Pancreas (tissue), 10 donors: ENCODE measurements at regions not wholly inside any gene's neighbourhood (a gene's known extent, or its start where the extent isn't known, plus 50 kb on each side); places are given as distances from the start of the nearest gene placed in this dataset.

ENCODE experiments used
- ATAC-seq, 4 donors: fragments of 200-7000 bp; cut with Tn5 transposase; one replicate each; pipeline versions ENCODE4 v1.8.0 to v1.9.1; 2020; ENCODE audit warnings: mild to moderate bottlenecking in 4 of 4, moderate library complexity in 4 of 4
- DNase-seq, 6 donors: peaks; one replicate each; pipeline ENCODE4 v3.0.0-alpha.2; 2020
- FAIRE-seq: peaks from 2 replicates; lab custom pipeline; 2012; peaks lifted over from hg19 to GRCh38; lab: Jason Lieb, UNC
- H3K27ac ChIP-seq, 4 donors: fragments of 200-600 bp; sonication (generic); 1 replicate in 3 of 4; 2 replicates in 1 of 4; pipeline versions ENCODE4 v1.5.0 to v1.8.0; 2020
- H3K27me3 ChIP-seq, 4 donors: fragments of 200-600 bp; one replicate each; pipeline ENCODE4 v1.8.0; 2021
- H3K36me3 ChIP-seq, 3 donors: fragments of 200-600 bp; sonication (generic) in 1 of 3; one replicate each; pipeline versions ENCODE4 v1.5.0 to v1.8.0; 2020 to 2021
- H3K4me1 ChIP-seq, 3 donors: fragments of 200-600 bp; one replicate each; pipeline ENCODE4 v1.8.0; 2021
- H3K4me3 ChIP-seq, 4 donors: fragments of 200-600 bp; sonication (generic) in 2 of 4; one replicate each; pipeline versions ENCODE4 v1.5.0 to v1.8.0; 2020 to 2021
- H3K9me3 ChIP-seq, 4 donors: fragments of 200-600 bp; one replicate each; pipeline ENCODE4 v1.8.0; 2021
- WGBS, 2 donors: extraction: QIAGEN DNeasy Blood & Tissue Kit; methylation state at CpG; one replicate each; pipeline ENCODE4 v1.1.7; 2013; 5-methylcytosine and 5-hydroxymethylcytosine counted together
- intact Hi-C, 3 donors: fragments of 100-400 bp; cut with DNase I; formaldehyde crosslinking; loops; one replicate each; pipeline versions ENCODE4 v1.11.1 to v1.14.2; 2022
- TF ChIP-seq, protein P1 (sequence below), 4 donors: fragments of 200-600 bp; sonication (generic) in 3 of 4; IDR thresholded peaks; one replicate each; pipeline versions ENCODE4 v1.5.0 to v1.8.0; 2021; ENCODE audit warnings: antibody characterized with exemption in 4 of 4
- donor health status: healthy with polysubstance abuse.
- donor health status: DM: no; HTN: no; CAD: no; lungs with moderate emphysema.
- donor health status: DM: no; HTN: no; CAD: no.
- donor health status: control.
- donor health status: control.
- donor health status: Bipolar disorder and iron deficiency.
- donor health status: DM: yes; HTN: yes; CAD: no.
- donor health status: DM: no; HTN: no; CAD: no.
- donor health status: DM: no; HTN: no; CAD: no.
- donor health status: DM: yes; HTN: yes; CAD: no.

DNA sequence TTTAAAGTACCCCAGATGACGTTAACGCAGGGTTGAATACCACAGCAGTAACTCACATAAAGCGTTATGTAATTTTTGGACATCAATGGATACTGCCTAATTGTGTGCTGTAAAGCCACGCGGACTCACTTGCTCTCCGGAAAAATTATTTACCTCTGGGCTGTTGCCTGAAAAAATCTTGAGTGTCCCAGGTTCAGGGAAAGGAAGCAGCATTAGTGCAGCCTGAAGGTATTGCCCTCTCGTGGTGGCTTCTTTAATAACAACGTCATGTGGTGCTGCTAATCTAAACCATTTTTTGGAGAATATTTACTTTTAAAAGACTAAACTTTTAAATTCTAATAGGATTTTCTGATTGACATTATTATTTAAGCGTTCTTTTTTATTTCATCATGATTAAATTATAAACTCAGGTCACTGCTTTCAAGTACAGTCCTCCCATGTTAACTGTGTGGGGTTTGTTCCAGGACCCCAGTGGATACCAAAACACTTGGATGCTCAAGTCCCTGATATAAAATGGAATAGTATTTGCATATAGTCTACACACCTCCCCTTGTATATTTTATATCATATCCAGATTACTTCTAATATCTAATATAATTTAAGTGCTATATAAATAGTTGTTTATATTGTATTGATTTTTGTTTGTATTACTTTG is 384.8 kb downstream of the FAM133A start:
- H3K36me3 ChIP-seq, result no peaks in the 10 kb centered on the region
- DNase-seq, result peak in 2 of 6 donors; percentile 3 to 44
- H3K9me3 ChIP-seq, result no peaks in the 10 kb centered on the region
- WGBS, 2 donors, result 8 to 14% methylated on average over 9 of the region's 9 CpGs
- peak; percentile 61 to 89 (median 84) for ATAC-seq
- H3K4me1 ChIP-seq, result no peaks in the 10 kb centered on the region
- FAIRE-seq, result peak; percentile 83
- intact Hi-C loops, result no loop called here
- H3K4me3 ChIP-seq, result no peak overlapping the region
- H3K27me3 ChIP-seq, result peaks cover 0 to 7% (median 0%) of the 10 kb centered on the region in 4 donors
- no peak overlapping the region for H3K27ac ChIP-seq
- TF ChIP-seq, protein P1, sequence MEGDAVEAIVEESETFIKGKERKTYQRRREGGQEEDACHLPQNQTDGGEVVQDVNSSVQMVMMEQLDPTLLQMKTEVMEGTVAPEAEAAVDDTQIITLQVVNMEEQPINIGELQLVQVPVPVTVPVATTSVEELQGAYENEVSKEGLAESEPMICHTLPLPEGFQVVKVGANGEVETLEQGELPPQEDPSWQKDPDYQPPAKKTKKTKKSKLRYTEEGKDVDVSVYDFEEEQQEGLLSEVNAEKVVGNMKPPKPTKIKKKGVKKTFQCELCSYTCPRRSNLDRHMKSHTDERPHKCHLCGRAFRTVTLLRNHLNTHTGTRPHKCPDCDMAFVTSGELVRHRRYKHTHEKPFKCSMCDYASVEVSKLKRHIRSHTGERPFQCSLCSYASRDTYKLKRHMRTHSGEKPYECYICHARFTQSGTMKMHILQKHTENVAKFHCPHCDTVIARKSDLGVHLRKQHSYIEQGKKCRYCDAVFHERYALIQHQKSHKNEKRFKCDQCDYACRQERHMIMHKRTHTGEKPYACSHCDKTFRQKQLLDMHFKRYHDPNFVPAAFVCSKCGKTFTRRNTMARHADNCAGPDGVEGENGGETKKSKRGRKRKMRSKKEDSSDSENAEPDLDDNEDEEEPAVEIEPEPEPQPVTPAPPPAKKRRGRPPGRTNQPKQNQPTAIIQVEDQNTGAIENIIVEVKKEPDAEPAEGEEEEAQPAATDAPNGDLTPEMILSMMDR (IDR thresholded peaks at IDR 0.05), result peak in 3 of 4 donors; percentile 34 to 56 (median 40)

DNA sequence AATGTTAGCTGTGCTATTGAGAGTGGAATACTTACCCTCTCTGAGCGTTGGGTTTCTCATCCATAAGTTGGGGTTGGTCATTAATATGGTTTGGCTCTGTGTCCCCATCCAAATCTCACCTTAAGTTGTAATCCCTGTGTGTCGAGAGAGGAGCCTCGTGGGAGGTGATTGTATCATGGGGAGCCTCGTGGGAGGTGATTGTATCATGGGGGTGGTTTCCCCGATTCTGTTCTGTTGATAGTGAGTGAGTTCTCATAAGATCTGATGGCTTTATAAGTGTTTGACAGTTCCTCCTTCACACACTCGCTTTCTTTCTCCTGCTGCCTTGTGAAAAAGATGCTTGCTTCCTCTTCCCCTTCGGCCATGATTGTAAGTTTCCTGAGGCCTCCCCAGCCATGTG is 391.1 kb downstream of the FAM133A start:
- H3K4me1 ChIP-seq, result no peaks in the 10 kb centered on the region
- no peak overlapping the region for H3K27ac ChIP-seq
- H3K4me3 ChIP-seq, result no peak overlapping the region
- no peak for FAIRE-seq
- TF ChIP-seq, protein P1 (IDR thresholded peaks at IDR 0.05), result no peak
- no peak for DNase-seq
- WGBS, 2 donors, result 63 to 79% methylated on average over 7 of the region's 7 CpGs
- H3K9me3 ChIP-seq, result no peaks in the 10 kb centered on the region
- no peak for ATAC-seq
- no peaks in the 10 kb centered on the region for H3K27me3 ChIP-seq
- no peaks in the 10 kb centered on the region for H3K36me3 ChIP-seq
- intact Hi-C loops, result loop anchor here in 1 of 3 donors (10.0 kb wide), 1 partner anchor 190 kb away; no protein-coding TSS in a partner anchor

DNA sequence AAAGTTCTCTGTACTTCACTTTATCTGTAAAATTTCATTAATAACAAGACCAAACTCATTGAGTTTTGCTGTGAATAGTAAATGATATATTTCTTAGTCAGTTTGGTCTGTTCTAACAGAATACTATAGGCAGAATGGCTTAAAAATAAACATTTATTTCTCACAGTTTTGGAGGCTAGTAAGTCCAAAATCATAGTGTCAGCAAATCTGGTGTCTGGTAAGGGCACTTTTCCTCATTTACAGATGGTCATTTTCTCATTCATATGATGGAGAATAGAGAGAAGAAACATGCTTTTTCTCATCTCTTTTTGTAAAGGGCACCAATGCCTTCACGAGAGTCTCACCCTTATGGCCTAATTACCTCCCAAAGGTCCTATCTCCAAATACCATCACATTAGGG is 415.1 kb downstream of the FAM133A start:
- Histone ChIP-seq H3K27ac (no peak overlapping the region), H3K4me3 (no peak overlapping the region), H3K9me3 (no peaks in the 10 kb centered on the region), H3K27me3 (peaks cover 0 to 16% (median 0%) of the 10 kb centered on the region in 4 donors), H3K36me3 (no peaks in the 10 kb centered on the region), H3K4me1 (no peaks in the 10 kb centered on the region)
- TF ChIP-seq, protein P1 (IDR thresholded peaks at IDR 0.05), result no peak
- ATAC-seq (no peak), DNase-seq (no peak), FAIRE-seq (no peak)
- intact Hi-C loops, result no loop called here
- WGBS, 2 donors, result 82 to 89% methylated on average over 1 of the region's 1 CpG

DNA sequence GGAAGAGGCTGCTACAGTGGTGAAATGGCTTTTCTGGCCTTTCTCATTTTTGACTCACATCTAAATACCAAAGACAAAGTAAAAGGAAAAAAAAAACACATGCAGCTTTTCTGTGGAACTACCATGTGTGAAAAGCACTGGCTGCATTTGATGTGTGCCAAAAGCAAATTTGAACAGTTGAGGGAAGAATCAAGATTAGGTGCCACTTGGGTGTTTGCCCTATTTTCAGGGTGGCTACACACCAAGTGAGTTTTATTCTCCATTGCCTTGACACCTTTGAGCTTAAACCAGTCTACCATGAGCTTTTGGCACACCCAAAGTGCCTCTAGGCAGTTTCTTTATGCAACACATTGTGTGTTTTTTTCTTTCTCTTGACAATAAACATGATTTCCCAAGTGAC is 423.9 kb downstream of the FAM133A start:
- FAIRE-seq (no peak), ATAC-seq (peak; percentile 50 to 84 (median 71)), DNase-seq (peak in 3 of 6 donors; percentile 20 to 27 (median 25))
- Histone ChIP-seq H3K36me3 (no peaks in the 10 kb centered on the region), H3K27ac (no peak overlapping the region), H3K4me3 (no peak overlapping the region), H3K27me3 (peaks cover 0 to 5% (median 0%) of the 10 kb centered on the region in 4 donors), H3K4me1 (peaks cover 0 to 5% (median 0%) of the 10 kb centered on the region in 3 donors), H3K9me3 (no peaks in the 10 kb centered on the region)
- TF ChIP-seq, protein P1 (IDR thresholded peaks at IDR 0.05), result no peak
- intact Hi-C loops, result no loop called here

DNA sequence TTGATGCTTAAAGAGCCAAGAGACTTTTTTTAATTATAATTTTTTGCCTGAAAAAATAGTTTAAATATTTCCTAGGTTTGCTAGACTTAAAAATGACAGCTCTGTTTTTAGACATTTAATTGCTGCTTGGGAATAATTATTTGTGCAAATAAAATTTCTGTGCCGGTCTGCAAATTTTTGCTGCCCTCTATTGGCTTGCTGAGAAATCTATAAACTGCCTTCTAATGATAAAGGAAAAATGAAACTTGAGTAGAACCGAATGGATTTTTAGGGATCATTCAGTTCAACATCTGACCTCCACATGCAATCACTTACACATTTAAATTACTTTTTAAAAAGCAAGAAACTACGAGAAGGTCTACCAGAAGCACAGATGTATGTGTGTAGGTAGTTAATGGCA is 434.0 kb downstream of the FAM133A start:
- no peak for FAIRE-seq
- Histone ChIP-seq H3K4me3 (no peak overlapping the region), H3K27me3 (no peaks in the 10 kb centered on the region), H3K9me3 (no peaks in the 10 kb centered on the region), H3K36me3 (no peaks in the 10 kb centered on the region), H3K4me1 (no peaks in the 10 kb centered on the region), H3K27ac (no peak overlapping the region)
- TF ChIP-seq, protein P1 (IDR thresholded peaks at IDR 0.05), result no peak
- ATAC-seq, result peak in 1 of 4 donors; percentile 48
- intact Hi-C loops, result no loop called here
- DNase-seq, result no peak
- WGBS, 2 donors, result 3 to 7% methylated on average over 3 of the region's 3 CpGs
